Testis (tissue), 2 donors: ENCODE measurements at regions not wholly inside any gene's neighbourhood (a gene's known extent, or its start where the extent isn't known, plus 50 kb on each side); places are given as distances from the start of the nearest gene placed in this dataset.
"Not testable (repeated sequence)": the region's sequence is repeated elsewhere in the genome, so short reads cannot be mapped to it uniquely, and the experiment has no call there.

Experiments
- DNase-seq: peaks from one replicate; pipeline ENCODE4 v3.0.0-alpha.2; 2019
- H3K27ac ChIP-seq, 2 donors: fragments of 200-600 bp; sonication (generic); one replicate each; pipeline ENCODE4 v1.5.1; 2019
- H3K27me3 ChIP-seq: fragments of 200-600 bp; sonication (generic); one replicate; pipeline ENCODE4 v1.5.1; 2019
- H3K36me3 ChIP-seq: fragments of 200-600 bp; sonication (generic); one replicate; pipeline ENCODE4 v1.5.1; 2017; ENCODE audit warnings: low read depth; ENCODE audit errors: missing control alignments
- H3K4me1 ChIP-seq: fragments of 200-600 bp; sonication (generic); one replicate; pipeline ENCODE4 v1.5.1; 2019
- H3K4me3 ChIP-seq, 2 donors: fragments of 200-600 bp; sonication (generic); one replicate each; pipeline ENCODE4 v1.5.1; 2017 to 2019
- H3K9me3 ChIP-seq: fragments of 200-600 bp; sonication (generic); one replicate; pipeline ENCODE4 v1.5.1; 2017
- POLR2A ChIP-seq: fragments of 450-650 bp; IDR thresholded peaks from one replicate; pipeline ENCODE4 v1.6.1; 2017; ENCODE audit warnings: antibody characterized with exemption, mild to moderate bottlenecking, moderate library complexity
- WGBS, 2 donors: methylation state at CpG; one replicate each; pipeline ENCODE4 v1.1.5; 2018; 5-methylcytosine and 5-hydroxymethylcytosine counted together
- intact Hi-C: fragments of 100-400 bp; cut with DNase I; formaldehyde crosslinking; loops from one replicate; pipeline ENCODE4 v1.15.1; 2023; ENCODE audit warnings: low total_unique reads
- TF ChIP-seq, protein P1 (sequence below), 3 experiments: fragments of 450-650 bp in 2 of 3; fragments of 200-600 bp in 1 of 3; sonication (generic) in 1 of 3; IDR thresholded peaks; one replicate each; pipeline ENCODE4 v1.5.1; 2016 to 2019; ENCODE audit warnings: antibody characterized with exemption in 3 of 3, mild to moderate bottlenecking in 2 of 3, moderate library complexity in 1 of 3

- no peak overlapping the region for H3K4me3 ChIP-seq
- H3K36me3 ChIP-seq = no peaks in the 10 kb centered on the region
- H3K4me1 ChIP-seq = no peaks in the 10 kb centered on the region
- intact Hi-C loops = no loop called here
- H3K27me3 ChIP-seq = no peaks in the 10 kb centered on the region
- TF ChIP-seq POLR2A = no peak
- TF ChIP-seq, protein P1, sequence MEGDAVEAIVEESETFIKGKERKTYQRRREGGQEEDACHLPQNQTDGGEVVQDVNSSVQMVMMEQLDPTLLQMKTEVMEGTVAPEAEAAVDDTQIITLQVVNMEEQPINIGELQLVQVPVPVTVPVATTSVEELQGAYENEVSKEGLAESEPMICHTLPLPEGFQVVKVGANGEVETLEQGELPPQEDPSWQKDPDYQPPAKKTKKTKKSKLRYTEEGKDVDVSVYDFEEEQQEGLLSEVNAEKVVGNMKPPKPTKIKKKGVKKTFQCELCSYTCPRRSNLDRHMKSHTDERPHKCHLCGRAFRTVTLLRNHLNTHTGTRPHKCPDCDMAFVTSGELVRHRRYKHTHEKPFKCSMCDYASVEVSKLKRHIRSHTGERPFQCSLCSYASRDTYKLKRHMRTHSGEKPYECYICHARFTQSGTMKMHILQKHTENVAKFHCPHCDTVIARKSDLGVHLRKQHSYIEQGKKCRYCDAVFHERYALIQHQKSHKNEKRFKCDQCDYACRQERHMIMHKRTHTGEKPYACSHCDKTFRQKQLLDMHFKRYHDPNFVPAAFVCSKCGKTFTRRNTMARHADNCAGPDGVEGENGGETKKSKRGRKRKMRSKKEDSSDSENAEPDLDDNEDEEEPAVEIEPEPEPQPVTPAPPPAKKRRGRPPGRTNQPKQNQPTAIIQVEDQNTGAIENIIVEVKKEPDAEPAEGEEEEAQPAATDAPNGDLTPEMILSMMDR (IDR thresholded peaks at IDR 0.05) = no peak
- no peak overlapping the region for H3K27ac ChIP-seq
- H3K9me3 ChIP-seq = no peaks in the 10 kb centered on the region
- WGBS, 2 donors = 77 to 90% methylated on average over 3 of the region's 3 CpGs
- no peak for DNase-seq
These were observed 137.5 kb downstream of the DYRK2 start for GRCh38 chr12:67786086-67786485.

DNA sequence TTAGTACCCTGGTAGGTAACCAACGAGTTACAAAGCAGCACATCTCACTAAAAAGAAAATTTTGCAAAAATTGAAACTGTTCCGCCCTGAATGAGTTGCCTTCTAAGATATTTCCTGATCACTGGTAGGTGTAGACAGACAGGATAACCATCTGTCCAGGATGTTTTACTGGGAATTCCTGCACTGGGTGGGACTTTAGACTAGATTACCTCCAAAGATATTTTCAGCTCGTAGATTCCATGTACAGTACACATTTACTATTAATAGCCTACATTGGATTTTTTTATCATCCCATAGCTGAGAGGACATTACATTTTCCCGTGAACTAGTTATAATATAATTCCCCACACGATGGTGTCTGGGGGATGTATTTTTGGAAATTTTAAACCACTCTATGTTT is 139.6 kb downstream of the DYRK2 start:
- DNase-seq = no peak
- H3K27ac ChIP-seq = no peak overlapping the region
- no peak overlapping the region for H3K4me3 ChIP-seq
- 80 to 84% methylated on average over 5 of the region's 5 CpGs for WGBS, 2 donors
- H3K27me3 ChIP-seq = no peaks in the 10 kb centered on the region
- intact Hi-C loops = no loop called here
- H3K9me3 ChIP-seq = no peaks in the 10 kb centered on the region
- H3K36me3 ChIP-seq = no peaks in the 10 kb centered on the region
- no peak for TF ChIP-seq POLR2A
- TF ChIP-seq, protein P1 (IDR thresholded peaks at IDR 0.05) = no peak
- no peaks in the 10 kb centered on the region for H3K4me1 ChIP-seq

DNA sequence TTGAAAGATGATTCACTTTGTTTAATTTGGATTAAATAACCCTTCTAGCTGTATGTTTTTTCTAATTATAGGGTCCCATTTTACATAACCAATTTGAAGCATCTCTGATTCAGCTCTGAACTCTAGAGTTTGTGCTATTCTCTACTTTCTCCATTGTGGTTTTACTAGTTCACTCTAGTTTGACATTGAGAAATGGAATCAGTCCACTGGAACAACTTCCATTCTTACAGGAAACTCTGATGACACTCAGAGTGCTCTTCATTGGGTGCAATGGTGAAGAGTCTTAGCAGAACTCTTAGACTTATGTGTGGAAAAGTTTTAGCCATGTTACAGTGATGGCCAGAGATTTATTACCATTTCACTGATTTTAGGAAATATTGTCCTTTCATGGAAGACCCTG is 140.7 kb downstream of the DYRK2 start:
- intact Hi-C loops = no loop called here
- Histone ChIP-seq H3K27me3 (no peaks in the 10 kb centered on the region), H3K9me3 (no peaks in the 10 kb centered on the region), H3K36me3 (no peaks in the 10 kb centered on the region), H3K27ac (no peak overlapping the region), H3K4me3 (no peak overlapping the region), H3K4me1 (no peaks in the 10 kb centered on the region)
- no peak for DNase-seq
- no peak for TF ChIP-seq POLR2A
- TF ChIP-seq, protein P1 (IDR thresholded peaks at IDR 0.05) = no peak

GRCh38 chr12:67790660-67791059 is 142.1 kb downstream of the DYRK2 start:
- intact Hi-C loops = no loop called here
- Histone ChIP-seq H3K27me3 (no peaks in the 10 kb centered on the region), H3K27ac (no peak overlapping the region), H3K9me3 (no peaks in the 10 kb centered on the region), H3K4me3 (no peak overlapping the region), H3K4me1 (no peaks in the 10 kb centered on the region), H3K36me3 (no peaks in the 10 kb centered on the region)
- WGBS, 2 donors = 71 to 80% methylated on average over 2 of the region's 2 CpGs
- TF ChIP-seq POLR2A = no peak
- TF ChIP-seq, protein P1 (IDR thresholded peaks at IDR 0.05) = no peak
- DNase-seq = no peak

DNA sequence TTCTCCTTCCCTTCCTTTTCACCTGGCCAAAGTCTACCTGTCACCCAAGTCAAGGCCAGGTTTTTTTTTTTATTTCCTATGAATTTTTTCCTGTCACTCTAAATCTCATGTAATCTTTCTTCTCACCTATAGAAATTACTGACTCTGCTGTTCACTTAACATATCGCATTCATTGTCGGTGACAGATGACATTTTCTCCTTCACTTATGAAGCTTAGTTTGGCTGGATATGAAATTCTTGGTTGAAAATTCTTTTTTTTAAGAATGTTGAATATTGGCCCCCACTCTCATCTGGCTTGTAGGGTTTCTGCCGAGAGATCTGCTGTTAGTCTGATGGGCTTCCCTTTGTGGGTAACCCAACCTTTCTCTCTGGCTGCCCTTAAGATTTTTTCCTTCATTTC is 142.8 kb downstream of the DYRK2 start:
- H3K4me1 ChIP-seq, H3K27me3 ChIP-seq, H3K27ac ChIP-seq, intact Hi-C loops, H3K36me3 ChIP-seq, H3K9me3 ChIP-seq, H3K4me3 ChIP-seq, DNase-seq: not testable (repeated sequence)
- WGBS, 2 donors = 95 to 96% methylated on average over 3 of the region's 3 CpGs
